A549 (cell line): ENCODE measurements at regions not wholly inside any gene's neighbourhood (a gene's known extent, or its start where the extent isn't known, plus 50 kb on each side); places are given as distances from the start of the nearest gene placed in this dataset.

Experiments used
- EHF ChIP-seq: fragments of 250-450 bp; sonication (Bioruptor Pico); IDR thresholded peaks from 2 replicates; pipeline ENCODE4 v1.5.0; 2020; ENCODE audit warnings: mild to moderate bottlenecking
- EP300 ChIP-seq, 2 experiments: fragments of >200 bp; sonication (Bioruptor Twin); formaldehyde crosslinking; IDR thresholded peaks; 2 replicates in 1 of 2; 3 replicates in 1 of 2; pipeline ENCODE4 v1.6.1; 2016 to 2017
- HOXA7 ChIP-seq: fragments of 250-450 bp; sonication (Bioruptor Pico); IDR thresholded peaks from 2 replicates; pipeline ENCODE4 v1.5.0; 2020; ENCODE audit warnings: mild to moderate bottlenecking, moderate library complexity
- JUNB ChIP-seq: fragments of >200 bp; sonication (Bioruptor Twin); formaldehyde crosslinking; IDR thresholded peaks from 2 replicates; pipeline ENCODE4 v1.6.1; 2016
- MAX ChIP-seq: IDR thresholded peaks from 2 replicates; pipeline ENCODE4 v1.6.1; 2012
- MYC ChIP-seq: IDR thresholded peaks from 2 replicates; pipeline ENCODE4 v1.6.1; 2012; ENCODE audit warnings: mild to moderate bottlenecking, inconsistent platforms, low read length, improper control_type of control experiment, borderline replicate concordance
- POLR2A ChIP-seq: IDR thresholded peaks from 2 replicates; pipeline ENCODE4 v1.6.1; 2012; ENCODE audit warnings: mild to moderate bottlenecking, low read length
- RAD21 ChIP-seq, 2 experiments: fragments of >200 bp in 1 of 2; sonication (Bioruptor Twin) in 1 of 2; formaldehyde crosslinking in 1 of 2; IDR thresholded peaks in 1 of 2; conservative IDR thresholded peaks in 1 of 2; 2 replicates in 1 of 2; 3 replicates in 1 of 2; pipeline ENCODE4 v1.6.1; 2012 to 2018; ENCODE audit warnings: inconsistent platforms in 1 of 2
- TF ChIP-seq, protein P1 (sequence below): fragments of >200 bp; sonication (Bioruptor Twin); formaldehyde crosslinking; IDR thresholded peaks from 3 replicates; pipeline ENCODE4 v1.5.1; 2016

GRCh38 chr4:141783770-141784169 lies 147.4 kb downstream of the IL15 start:
- TF ChIP-seq MAX (no peak), EP300 (IDR thresholded peaks at IDR 0.05) (no peak), JUNB (no peak), MYC (no peak), HOXA7 (CRISPR knock-in tag) (no peak), POLR2A (no peak), RAD21 (conservative IDR thresholded peaks at IDR 0.05 in 1 of 2, IDR thresholded peaks at IDR 0.05 in 1 of 2) (no peak), EHF (CRISPR knock-in tag) (no peak)
- TF ChIP-seq, protein P1, sequence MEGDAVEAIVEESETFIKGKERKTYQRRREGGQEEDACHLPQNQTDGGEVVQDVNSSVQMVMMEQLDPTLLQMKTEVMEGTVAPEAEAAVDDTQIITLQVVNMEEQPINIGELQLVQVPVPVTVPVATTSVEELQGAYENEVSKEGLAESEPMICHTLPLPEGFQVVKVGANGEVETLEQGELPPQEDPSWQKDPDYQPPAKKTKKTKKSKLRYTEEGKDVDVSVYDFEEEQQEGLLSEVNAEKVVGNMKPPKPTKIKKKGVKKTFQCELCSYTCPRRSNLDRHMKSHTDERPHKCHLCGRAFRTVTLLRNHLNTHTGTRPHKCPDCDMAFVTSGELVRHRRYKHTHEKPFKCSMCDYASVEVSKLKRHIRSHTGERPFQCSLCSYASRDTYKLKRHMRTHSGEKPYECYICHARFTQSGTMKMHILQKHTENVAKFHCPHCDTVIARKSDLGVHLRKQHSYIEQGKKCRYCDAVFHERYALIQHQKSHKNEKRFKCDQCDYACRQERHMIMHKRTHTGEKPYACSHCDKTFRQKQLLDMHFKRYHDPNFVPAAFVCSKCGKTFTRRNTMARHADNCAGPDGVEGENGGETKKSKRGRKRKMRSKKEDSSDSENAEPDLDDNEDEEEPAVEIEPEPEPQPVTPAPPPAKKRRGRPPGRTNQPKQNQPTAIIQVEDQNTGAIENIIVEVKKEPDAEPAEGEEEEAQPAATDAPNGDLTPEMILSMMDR, result no peak
